ENCODE measurements at regions not wholly inside any gene's neighbourhood (a gene's known extent, or its start where the extent isn't known, plus 50 kb on each side); places are given as distances from the start of the nearest gene placed in this dataset.

- ChIA-PET POLR2A (ENCODE audit: unreplicated experiment) (no interaction called here), CTCF (no interaction called here)
- Histone ChIP-seq H3K9me3 (ENCODE audit: insufficient read depth, low read depth) (no peaks in the 10 kb centered on the region), H3K9me2 (ENCODE audit: insufficient read depth) (0 out of 2 replicates have a peak, but pooled peaks cover 6% of the 10 kb centered on the region), H3K4me2 (no peak overlapping the region), H3K4me3 (no peak overlapping the region), H3K36me3 (ENCODE audit: low read depth) (no peaks in the 10 kb centered on the region), H2AFZ (no peak overlapping the region), H3F3A (ENCODE audit: insufficient read depth, low read depth) (no peaks in the 10 kb centered on the region), H3K79me2 (ENCODE audit: low read depth) (no peaks in the 10 kb centered on the region), H3K27ac (no peak overlapping the region), H3K27me3 (ENCODE audit: insufficient read depth, low read depth) (no peaks in the 10 kb centered on the region), H4K20me1 (ENCODE audit: insufficient read depth) (no peaks in the 10 kb centered on the region), H3K4me1 (replicated peaks; ENCODE audit: insufficient read depth) (no peaks in the 10 kb centered on the region)
- BruUV-seq (replicated peaks), result no TSS peak
- DNase-seq, result no peak
- intact Hi-C loops (cut with micrococcal nuclease; ENCODE audit: unreplicated experiment), result no loop called here
- TF ChIP-seq CTCF (conservative IDR thresholded peaks at IDR 0.05) (no peak), EZH2 (IDR thresholded peaks at IDR 0.05; ENCODE audit: low read depth) (no peak)
These were observed 347.7 kb upstream of the KIF2B start for GRCh38 chr17:53475002-53475401.

- H3K4me2 ChIP-seq, result no peak overlapping the region
- H3K27ac ChIP-seq, result no peak overlapping the region
- no peaks in the 10 kb centered on the region for H3K36me3 ChIP-seq (ENCODE audit: low read depth)
- no peak for DNase-seq
- no peaks in the 10 kb centered on the region for H3K27me3 ChIP-seq (ENCODE audit: insufficient read depth, low read depth)
- 0 out of 2 replicates have a peak, but pooled peaks cover 6% of the 10 kb centered on the region for H3K9me2 ChIP-seq (ENCODE audit: insufficient read depth)
- H3F3A ChIP-seq (ENCODE audit: insufficient read depth, low read depth), result no peaks in the 10 kb centered on the region
- BruUV-seq (replicated peaks), result no TSS peak
- ChIA-PET CTCF (no interaction called here), POLR2A (ENCODE audit: unreplicated experiment) (interaction anchor here (0.5 kb wide), 1 partner anchor 1429 kb away, joined by 5 read pairs; no protein-coding TSS in a partner anchor)
- no peaks in the 10 kb centered on the region for H3K9me3 ChIP-seq (ENCODE audit: insufficient read depth, low read depth)
- TF ChIP-seq EZH2 (IDR thresholded peaks at IDR 0.05; ENCODE audit: low read depth), result no peak
- no peak for TF ChIP-seq CTCF (conservative IDR thresholded peaks at IDR 0.05)
- H3K4me3 ChIP-seq, result no peak overlapping the region
- no peaks in the 10 kb centered on the region; the same call in 1 of the 2 replicates for H4K20me1 ChIP-seq (ENCODE audit: insufficient read depth)
- intact Hi-C loops (cut with micrococcal nuclease; ENCODE audit: unreplicated experiment), result no loop called here
- H3K4me1 ChIP-seq (replicated peaks; ENCODE audit: insufficient read depth), result no peaks in the 10 kb centered on the region
- no peaks in the 10 kb centered on the region for H3K79me2 ChIP-seq (ENCODE audit: low read depth)
- H2AFZ ChIP-seq, result no peak overlapping the region
These were observed 350.1 kb upstream of the KIF2B start for GRCh38 chr17:53472586-53472985.

GRCh38 chr17:53471514-53471913 lies 351.2 kb upstream of the KIF2B start:
- H3K79me2 ChIP-seq (ENCODE audit: low read depth), result no peaks in the 10 kb centered on the region
- intact Hi-C loops (cut with micrococcal nuclease; ENCODE audit: unreplicated experiment), result no loop called here
- H3K27ac ChIP-seq, result no peak overlapping the region
- POLR2A ChIA-PET (ENCODE audit: unreplicated experiment), result no interaction called here
- no peaks in the 10 kb centered on the region for H3K36me3 ChIP-seq (ENCODE audit: low read depth)
- no peaks in the 10 kb centered on the region for H3F3A ChIP-seq (ENCODE audit: insufficient read depth, low read depth)
- H3K4me2 ChIP-seq, result no peak overlapping the region
- CTCF ChIA-PET, result no interaction called here
- DNase-seq, result no peak
- H3K27me3 ChIP-seq (ENCODE audit: insufficient read depth, low read depth), result no peaks in the 10 kb centered on the region
- H3K9me2 ChIP-seq (ENCODE audit: insufficient read depth), result 0 out of 2 replicates have a peak, but pooled peaks cover 6% of the 10 kb centered on the region
- no peak for TF ChIP-seq CTCF (conservative IDR thresholded peaks at IDR 0.05)
- H2AFZ ChIP-seq, result no peak overlapping the region
- no TSS peak for BruUV-seq (replicated peaks)
- H3K9me3 ChIP-seq (ENCODE audit: insufficient read depth, low read depth), result no peaks in the 10 kb centered on the region
- H3K4me1 ChIP-seq (replicated peaks; ENCODE audit: insufficient read depth), result no peaks in the 10 kb centered on the region
- H3K4me3 ChIP-seq, result no peak overlapping the region
- no peaks in the 10 kb centered on the region; the same call in 1 of the 2 replicates for H4K20me1 ChIP-seq (ENCODE audit: insufficient read depth)
